ENCODE measurements at regions not wholly inside any gene's neighbourhood (a gene's known extent, or its start where the extent isn't known, plus 50 kb on each side); places are given as distances from the start of the nearest gene placed in this dataset.
A peak's percentile ranks its signal among the peaks of the same experiment; 100 is the strongest.

- Mint-ChIP-seq H3K27ac (no peak overlapping the region), H3K4me3 (no peak overlapping the region)
These were observed 103.9 kb upstream of the SASH1 start for GRCh38 chr6:148238713-148239112.

GRCh38 chr6:148239215-148239614, 103.4 kb upstream of the SASH1 start:
- no peaks in the 10 kb centered on the region for H3K9me3 Mint-ChIP-seq
- H3K4me1 Mint-ChIP-seq: peaks cover 33% of the 10 kb centered on the region
- no peaks in the 10 kb centered on the region for H3K36me3 Mint-ChIP-seq (ENCODE audit: low read depth)
- H3K27me3 Mint-ChIP-seq (ENCODE audit: low read depth): peaks cover 3% of the 10 kb centered on the region
- no peak overlapping the region for H3K27ac Mint-ChIP-seq
- H3K4me3 Mint-ChIP-seq: no peak overlapping the region
- no peak for TF ChIP-seq CTCF (IDR thresholded peaks at IDR 0.05; ENCODE audit: unreplicated experiment in 3 of 3)

More at GRCh38 chr6:148238713-148239112, 103.9 kb upstream of the SASH1 start:
- TF ChIP-seq CTCF (IDR thresholded peaks at IDR 0.05; ENCODE audit: unreplicated experiment in 3 of 3): no peak
- Mint-ChIP-seq H3K36me3 (ENCODE audit: low read depth) (no peaks in the 10 kb centered on the region), H3K9me3 (no peaks in the 10 kb centered on the region), H3K27me3 (ENCODE audit: low read depth) (peaks cover 3% of the 10 kb centered on the region), H3K4me1 (peaks cover 28% of the 10 kb centered on the region)

GRCh38 chr6:148239801-148240460, 102.7 kb upstream of the SASH1 start:
- H3K27me3 Mint-ChIP-seq (ENCODE audit: low read depth): no peaks in the 10 kb centered on the region
- H3K4me1 Mint-ChIP-seq: peaks cover 40% of the 10 kb centered on the region

GRCh38 chr6:148240461-148240840, 102.2 kb upstream of the SASH1 start:
- TF ChIP-seq CTCF (IDR thresholded peaks at IDR 0.05; ENCODE audit: unreplicated experiment in 3 of 3): no peak
- H3K4me1 Mint-ChIP-seq: peaks cover 45% of the 10 kb centered on the region
- no peaks in the 10 kb centered on the region for H3K36me3 Mint-ChIP-seq (ENCODE audit: low read depth)
- H3K27ac Mint-ChIP-seq: peak overlapping the region in 2 of 3 experiments; percentile 60 to 69
- H3K4me3 Mint-ChIP-seq: no peak overlapping the region
- no peaks in the 10 kb centered on the region for H3K27me3 Mint-ChIP-seq (ENCODE audit: low read depth)
- no peaks in the 10 kb centered on the region for H3K9me3 Mint-ChIP-seq

More at GRCh38 chr6:148239801-148240460, 102.7 kb upstream of the SASH1 start:
- no peak for TF ChIP-seq CTCF (IDR thresholded peaks at IDR 0.05; ENCODE audit: unreplicated experiment in 3 of 3)
- Mint-ChIP-seq H3K4me3 (no peak overlapping the region), H3K27ac (peak overlapping the region in 1 of 3 experiments; percentile 60), H3K36me3 (ENCODE audit: low read depth) (no peaks in the 10 kb centered on the region), H3K9me3 (no peaks in the 10 kb centered on the region)

GRCh38 chr6:148240861-148241477, 101.7 kb upstream of the SASH1 start:
- Mint-ChIP-seq H3K36me3 (ENCODE audit: low read depth) (no peaks in the 10 kb centered on the region), H3K27ac (peak overlapping the region in 2 of 3 experiments; percentile 60 to 69), H3K27me3 (ENCODE audit: low read depth) (no peaks in the 10 kb centered on the region), H3K4me3 (no peak overlapping the region), H3K4me1 (peaks cover 49% of the 10 kb centered on the region), H3K9me3 (no peaks in the 10 kb centered on the region)
- TF ChIP-seq CTCF (IDR thresholded peaks at IDR 0.05; ENCODE audit: unreplicated experiment in 3 of 3): no peak

- Mint-ChIP-seq H3K4me3 (no peak overlapping the region), H3K4me1 (peaks cover 58% of the 10 kb centered on the region), H3K36me3 (ENCODE audit: low read depth) (no peaks in the 10 kb centered on the region), H3K27me3 (ENCODE audit: low read depth) (no peaks in the 10 kb centered on the region), H3K9me3 (no peaks in the 10 kb centered on the region), H3K27ac (peak overlapping the region in 1 of 3 experiments; percentile 41)
- no peak for TF ChIP-seq CTCF (IDR thresholded peaks at IDR 0.05; ENCODE audit: unreplicated experiment in 3 of 3)
These were observed 100.5 kb upstream of the SASH1 start for GRCh38 chr6:148242180-148242579.
